ENCODE measurements at regions not wholly inside any gene's neighbourhood (a gene's known extent, or its start where the extent isn't known, plus 50 kb on each side); places are given as distances from the start of the nearest gene placed in this dataset.
A peak's percentile ranks its signal among the peaks of the same experiment; 100 is the strongest.

DNA sequence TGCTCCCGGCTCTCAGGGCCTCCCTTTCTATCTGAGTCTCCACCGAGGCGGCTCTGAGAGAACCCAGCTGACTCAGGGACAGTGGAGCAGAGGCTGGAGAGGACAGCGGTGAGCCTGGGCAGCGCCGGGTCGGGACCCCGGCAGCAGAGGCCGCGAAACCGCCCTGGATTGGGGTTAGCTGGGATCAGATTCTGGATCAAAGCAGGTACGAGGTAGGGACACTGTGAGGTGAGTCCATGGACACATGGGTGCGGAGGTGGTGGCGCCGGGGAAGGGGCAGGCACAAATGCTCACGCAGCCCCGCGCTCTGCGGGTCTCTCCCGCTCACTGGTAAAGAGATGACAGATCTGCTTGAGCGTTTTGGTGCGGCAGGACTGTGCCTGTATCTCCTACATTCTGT is 146.4 kb upstream of the GGTLC1 start:
- FAIRE-seq = no peak

DNA sequence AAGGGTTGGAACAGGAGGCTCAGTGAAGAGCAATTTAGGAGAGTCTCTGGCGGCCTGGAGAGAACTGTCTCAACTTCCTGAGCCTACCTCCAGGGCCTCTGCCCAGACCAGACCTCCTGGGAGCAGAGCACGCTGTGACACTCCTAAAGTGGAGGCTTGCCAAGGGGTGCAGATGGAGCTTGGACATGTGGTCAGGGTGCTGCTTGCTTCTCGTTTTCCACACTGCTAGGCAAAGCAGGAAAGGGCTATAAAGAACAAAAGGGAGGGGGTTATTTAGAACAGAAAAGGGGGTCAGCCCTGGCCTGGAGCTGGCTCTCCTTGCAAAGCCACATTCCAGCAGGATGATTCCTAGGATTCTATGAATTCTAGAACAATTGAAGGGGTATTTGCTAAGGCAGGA is 145.7 kb upstream of the GGTLC1 start:
- FAIRE-seq = no peak

DNA sequence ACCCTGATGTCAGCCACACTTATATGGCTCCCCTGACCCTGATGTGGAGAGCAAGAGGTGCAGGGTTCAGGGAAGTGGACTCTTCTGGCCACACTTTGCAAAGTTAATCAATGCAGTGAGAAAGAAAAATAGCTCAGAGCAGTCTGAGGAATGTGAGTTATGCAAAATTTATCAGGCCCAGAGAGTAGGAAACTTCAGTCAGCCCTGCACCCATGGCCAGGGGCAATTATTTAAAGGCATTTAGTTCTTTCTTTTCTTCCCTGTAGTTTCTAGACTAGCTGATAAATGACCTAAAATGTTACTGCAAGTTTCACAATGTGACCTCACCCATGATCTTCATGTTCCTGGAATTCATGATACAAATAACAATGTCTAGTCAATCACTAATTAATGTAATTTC is 143.7 kb upstream of the GGTLC1 start:
- FAIRE-seq = no peak

DNA sequence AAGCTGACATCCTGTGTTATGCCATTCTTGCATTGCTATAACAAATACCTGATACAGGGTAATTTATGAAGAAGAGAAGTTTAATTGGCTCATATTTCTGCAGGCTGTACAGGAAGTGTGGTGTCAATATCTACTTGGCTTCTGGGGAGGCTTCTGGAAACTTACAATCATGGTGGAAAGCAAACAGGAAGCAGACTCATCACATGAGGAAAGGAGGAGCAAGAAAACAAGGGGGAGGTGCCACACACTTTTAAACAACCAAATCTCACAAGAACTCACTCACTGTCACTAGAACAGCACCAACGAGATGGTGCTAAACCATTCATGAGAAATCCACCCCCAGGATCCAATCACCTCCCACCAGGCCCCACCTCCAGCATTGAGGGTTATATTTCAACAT is 143.1 kb upstream of the GGTLC1 start:
- FAIRE-seq = no peak

DNA sequence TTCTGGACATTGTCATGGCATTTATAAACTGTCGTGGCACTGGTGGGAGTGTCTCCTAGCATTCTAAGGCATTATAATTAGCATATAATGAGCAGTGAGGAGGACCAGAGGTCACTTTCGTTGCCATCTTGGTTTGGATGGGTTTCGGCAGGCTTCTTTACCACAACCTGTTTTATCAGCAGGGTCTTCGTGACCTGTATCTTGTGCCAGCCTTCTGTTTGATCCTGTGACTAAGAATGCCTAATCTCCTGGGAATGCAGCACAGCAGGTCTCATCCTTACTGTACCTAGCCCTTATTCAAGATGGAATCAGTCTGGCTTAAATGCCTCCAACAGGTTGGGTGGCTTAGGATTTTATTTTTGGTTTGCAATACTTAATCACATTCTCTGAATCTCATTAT is 142.7 kb upstream of the GGTLC1 start:
- no peak for FAIRE-seq

DNA sequence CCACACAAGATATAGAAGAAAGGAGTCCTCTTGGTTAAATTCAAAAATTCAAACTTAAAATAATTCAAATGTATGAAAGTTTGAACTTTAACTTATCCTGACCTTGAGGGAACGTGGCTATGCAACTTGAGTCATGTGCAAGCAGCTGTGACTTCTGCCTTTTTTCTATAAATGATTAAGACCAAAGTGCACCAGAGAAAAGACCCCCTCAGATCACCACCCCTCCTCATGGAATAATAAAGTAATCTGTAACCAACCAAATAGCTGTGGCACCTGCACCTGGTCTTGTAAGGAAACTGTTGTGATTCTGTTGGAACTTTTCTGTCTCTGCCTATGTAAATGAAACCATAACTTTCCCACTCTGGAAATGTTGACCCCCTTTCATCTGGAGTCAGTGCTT is 141.1 kb upstream of the GGTLC1 start:
- no peak for FAIRE-seq

DNA sequence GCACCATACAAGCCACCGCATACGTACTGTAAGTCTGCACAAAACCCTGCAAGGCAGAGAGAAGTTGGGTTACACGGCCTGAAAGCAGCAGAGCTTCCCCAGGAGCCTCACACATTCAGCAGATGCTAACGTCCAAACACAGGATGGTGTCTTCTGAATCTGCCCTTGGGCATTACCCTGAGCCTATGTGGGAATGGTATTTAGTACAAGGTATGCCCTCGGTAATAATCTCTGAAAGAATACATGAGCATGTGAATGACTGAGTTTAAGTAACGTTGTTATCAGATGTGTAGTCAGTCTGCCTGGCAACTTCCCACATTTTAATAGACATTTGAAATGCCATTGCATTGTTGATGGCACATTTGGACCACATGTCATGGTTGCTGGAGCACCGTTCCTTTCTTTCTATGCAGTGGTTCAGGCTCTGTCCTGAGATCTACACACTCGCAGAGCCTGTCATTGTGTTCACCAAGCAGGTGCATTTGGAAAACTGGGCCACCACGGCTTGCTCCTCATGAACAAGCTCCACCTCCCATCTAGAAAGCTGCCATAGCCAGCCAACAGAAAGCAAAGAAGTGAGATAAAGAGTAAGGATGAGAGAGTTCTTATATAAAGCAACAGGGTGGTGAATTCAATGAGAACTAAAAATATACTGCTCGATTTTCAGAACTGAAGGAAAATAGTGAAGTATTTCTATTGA is 136.5 kb upstream of the GGTLC1 start:
- no peak for FAIRE-seq

DNA sequence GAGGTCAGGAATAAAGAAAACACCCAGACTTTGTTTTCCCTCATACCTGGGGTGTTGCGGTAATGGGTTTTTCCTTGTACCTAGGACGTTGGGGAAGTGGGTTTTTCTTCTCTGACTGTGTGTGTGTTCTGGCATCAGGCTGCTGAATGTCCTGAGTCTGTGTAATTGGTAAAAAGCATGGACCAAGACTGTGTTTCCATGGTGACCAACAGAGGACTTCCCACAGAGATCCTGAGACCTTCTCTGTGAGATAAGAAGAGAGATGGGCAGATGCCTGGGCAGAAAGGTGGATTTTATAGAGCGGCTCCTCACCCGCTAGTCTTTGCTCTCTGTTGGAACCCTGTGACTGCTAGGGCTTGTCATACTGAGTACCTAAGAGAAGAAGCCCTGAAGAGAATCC is 135.4 kb upstream of the GGTLC1 start:
- no peak for FAIRE-seq

DNA sequence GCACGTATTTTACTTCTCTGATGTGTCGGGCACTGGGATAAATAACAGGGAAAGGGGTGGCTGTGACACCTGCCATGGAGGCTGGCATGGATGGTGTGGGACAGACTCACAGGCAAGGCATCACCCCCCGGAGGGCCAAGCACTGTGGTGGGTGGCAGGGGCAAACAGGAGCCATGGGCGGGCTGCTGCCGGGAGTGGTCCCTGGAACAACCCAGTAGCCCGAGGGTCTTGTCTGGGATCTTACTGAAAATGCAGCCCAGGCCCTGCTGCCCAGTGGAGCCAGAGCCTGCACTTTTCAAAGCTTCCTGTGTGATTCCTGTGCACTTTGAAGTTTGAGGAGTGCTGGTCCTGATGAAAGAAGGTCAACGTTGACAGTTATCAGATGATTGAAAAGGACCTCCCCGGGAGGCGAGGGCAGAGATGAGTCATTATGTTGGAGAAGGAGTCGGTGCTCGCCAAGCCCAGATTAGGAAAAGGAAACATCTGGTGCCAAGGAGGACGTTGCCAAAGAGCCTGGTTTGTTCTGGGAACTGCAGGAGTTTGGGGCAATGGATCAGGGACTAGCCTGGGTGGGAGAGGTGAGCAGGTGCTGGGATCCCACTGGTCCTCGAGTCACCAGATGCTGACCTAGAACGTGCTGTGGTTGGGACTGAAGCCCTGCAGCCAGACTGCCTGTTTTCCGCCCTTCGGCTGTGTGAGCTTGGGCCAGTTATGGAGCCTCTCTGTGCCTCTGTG is 130.0 kb upstream of the GGTLC1 start:
- FAIRE-seq = no peak

DNA sequence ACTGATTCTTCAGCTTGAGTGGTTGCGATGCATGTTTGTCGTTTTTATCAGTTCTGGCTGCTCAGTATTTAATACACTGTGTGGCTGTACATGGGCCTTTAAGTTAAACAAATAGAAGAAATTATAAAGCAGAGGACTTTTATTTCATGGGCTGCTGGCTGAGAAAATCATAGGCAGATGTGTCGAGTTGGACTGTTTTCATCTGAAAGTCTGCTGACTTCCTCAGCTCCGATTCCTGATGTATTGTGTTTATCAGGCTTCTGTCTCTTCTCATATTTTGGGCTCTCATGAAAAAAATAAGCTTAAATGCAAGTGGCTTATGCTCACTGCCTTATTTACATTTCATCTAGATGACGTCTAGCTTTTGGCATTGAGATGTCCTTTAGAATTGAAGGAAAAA is 129.5 kb upstream of the GGTLC1 start:
- FAIRE-seq = peak; percentile 67

DNA sequence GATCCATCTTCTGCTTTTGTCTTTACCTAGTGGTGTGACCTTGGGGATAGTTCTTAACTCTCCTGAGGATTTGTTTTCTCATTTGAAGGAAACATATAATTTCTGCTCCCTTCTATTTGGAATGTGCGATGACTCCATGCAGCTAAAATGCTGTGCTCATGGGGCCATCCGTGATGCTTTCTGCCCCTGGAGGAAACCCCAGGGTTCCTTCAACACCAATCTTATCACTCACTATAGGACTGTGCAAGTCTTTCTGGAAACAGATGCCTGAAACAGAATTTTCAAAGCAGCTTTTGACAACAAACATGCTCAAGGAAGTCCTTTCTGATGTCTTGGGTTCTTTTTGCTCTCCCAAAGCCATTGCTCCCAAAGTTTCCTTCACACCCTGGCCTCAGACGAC is 128.8 kb upstream of the GGTLC1 start:
- FAIRE-seq = no peak

DNA sequence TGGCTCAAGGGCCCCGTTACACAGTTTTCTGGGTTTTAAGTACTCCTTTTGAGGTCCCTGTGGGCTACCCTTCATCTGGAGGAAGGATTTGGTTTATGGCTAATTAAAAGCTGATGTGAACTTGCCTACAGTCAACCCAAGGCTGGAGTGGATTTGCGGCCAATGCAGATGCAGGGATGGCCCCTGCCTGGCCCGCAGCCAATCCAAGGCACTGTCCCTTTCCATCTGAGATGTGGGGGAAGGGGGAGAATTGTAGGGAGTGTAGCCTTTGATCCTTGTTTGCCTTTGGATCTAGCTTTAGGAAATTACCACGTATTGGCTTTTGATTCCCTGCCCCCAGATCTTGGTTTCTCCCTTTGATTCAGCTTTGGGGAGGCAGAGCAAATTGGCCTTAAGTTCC is 128.0 kb upstream of the GGTLC1 start:
- no peak for FAIRE-seq

DNA sequence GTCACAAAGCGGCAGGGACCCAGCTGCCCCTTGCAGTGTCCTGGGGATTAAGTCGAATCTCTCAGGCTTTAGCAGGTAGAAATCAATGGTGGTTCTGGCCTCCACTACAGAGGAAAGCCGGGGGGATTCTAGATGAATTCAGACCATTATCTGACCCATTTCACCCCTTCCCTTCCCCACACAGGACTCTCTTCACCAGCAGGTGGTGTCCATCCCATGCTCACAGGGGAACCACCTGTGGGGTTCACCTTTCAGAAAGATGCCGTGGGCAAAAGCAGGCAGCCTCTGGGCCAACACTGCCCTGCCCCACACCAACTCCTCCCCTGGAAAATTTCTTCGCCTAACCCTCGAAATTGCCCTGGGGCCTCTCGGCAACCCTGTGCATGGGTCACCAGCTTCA is 123.8 kb upstream of the GGTLC1 start:
- no peak for FAIRE-seq

DNA sequence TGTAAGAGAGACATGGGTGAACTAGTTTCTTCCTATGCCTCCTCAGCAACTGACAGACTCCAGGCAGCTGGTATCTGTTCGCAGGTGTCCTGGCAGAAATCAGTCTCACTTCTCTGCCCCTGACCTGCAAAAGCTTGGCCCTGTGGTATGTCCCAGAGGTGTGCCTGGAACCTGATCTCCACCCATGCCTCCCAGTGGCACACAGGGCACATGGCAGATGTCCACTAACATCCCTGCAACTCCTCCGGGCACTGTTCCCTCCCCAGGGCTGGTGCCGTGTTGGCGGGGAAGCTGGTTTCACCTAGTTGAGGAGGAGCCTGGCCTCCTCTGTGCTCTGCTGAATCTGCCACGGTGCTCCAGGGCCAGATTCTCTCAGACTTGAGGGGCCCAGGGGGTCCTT is 123.3 kb upstream of the GGTLC1 start:
- FAIRE-seq = no peak

DNA sequence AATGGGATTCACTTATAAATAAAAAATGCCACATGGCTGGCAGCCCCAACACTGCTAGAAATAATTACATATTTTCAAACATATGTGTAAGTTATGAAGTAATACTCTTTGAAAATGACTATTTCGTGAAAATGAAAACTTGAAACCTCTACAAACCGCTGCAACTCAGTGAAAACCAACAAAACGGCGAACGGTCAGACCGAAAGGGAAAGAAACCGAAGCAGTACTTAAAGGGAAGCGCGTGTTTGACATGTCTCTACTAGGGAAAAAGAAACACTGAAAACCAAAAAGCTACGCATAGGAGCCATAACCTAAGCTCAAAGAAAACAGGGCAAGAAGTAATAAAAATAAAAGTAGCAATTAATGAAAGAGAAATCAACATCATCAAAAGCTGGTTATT is 121.0 kb upstream of the GGTLC1 start:
- FAIRE-seq = no peak

DNA sequence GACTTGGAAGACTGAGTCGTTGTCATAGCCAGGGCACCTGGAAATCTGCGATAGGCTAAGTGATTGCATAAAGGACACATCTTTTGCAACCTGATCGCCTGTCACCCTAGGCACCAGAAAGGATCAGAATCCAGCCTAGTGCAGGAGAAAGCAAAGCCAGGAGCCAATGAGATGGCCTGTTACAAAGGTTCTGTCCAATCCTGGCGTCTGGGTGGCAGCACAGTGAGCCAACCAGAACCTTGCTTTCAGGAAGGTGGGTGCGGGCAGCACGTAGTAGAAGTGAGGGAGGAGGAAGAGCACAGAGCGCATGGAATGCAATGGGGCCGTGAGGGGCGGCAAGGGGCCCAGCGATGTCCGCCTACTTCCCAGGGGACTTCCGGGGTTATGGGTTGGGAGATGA is 120.4 kb upstream of the GGTLC1 start:
- no peak for FAIRE-seq

DNA sequence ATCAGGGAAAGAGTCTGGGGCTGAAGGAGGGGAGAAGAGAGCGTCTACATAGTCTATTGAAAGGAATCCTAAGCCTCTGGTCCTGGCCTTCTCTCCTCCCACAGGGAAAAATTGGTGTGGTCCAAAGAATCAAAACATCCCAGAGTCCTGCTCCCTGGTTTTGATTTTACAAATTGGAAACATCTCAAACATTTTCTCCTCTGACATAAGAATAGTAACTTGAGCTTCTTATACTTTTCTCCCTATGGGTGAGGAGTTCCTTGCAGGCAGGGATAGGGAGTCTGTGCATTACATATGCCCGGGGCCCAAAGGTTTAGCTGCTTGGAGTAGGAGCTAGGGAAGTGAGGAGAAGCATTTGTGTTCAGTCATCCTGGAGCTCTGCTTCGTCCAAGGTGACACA is 120.0 kb upstream of the GGTLC1 start:
- FAIRE-seq = no peak

DNA sequence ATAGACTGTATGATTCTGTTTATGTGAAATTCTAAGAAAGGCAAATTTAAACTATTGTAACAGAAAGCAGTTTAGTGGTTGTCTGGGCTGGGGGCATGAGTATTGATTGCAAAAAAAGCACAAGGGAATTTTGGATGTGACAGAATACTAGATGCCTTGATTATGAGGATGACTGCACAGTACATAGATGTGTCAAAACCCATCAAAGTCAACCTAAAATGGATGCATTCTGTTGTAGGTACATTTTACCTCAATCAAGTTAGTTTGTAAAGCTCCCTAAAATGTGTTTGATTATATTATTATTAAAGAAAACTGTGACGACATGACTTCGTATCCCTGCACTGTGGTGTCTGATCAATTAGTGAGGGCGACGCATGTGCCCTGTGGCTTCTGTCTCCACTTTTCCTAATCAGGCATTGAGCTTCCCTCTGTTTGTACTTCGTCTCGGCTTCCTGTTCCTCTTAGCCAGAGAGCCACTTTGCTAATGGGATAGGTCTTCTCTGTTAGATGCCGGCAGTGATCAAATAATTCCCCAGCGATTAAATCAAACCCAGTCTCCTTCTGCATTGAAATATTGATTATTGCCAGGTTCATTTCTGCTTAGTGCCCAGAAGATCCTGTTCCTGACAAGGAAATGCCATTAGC is 118.3 kb upstream of the GGTLC1 start:
- no peak for FAIRE-seq

DNA sequence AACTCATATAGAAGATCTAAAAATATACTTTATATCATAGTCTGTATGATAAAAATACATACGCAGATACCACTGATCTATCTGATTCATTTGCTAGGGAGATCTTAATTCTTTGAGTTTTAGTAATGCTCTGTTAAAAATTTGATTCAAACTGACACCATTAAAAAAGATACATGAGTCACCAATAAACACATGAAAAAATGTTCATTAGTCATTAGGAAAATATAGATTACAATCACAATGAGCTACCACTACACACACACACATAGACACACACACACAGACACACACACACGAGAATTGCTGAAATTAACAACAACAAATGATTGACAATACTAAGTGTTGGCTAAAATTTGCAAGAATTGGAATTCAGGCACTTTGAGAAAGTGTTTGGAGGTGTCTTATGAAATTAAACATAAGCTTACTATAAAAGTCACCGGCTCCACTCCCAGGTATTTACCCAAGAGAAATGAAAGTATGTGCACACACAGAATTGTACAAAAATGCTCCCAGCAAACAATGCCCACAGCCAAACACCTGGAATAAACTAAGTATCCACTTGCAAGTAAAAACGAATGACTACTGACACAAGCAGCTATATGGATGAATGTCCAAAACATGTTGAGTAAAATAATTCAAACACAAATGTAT is 117.7 kb upstream of the GGTLC1 start:
- no peak for FAIRE-seq

DNA sequence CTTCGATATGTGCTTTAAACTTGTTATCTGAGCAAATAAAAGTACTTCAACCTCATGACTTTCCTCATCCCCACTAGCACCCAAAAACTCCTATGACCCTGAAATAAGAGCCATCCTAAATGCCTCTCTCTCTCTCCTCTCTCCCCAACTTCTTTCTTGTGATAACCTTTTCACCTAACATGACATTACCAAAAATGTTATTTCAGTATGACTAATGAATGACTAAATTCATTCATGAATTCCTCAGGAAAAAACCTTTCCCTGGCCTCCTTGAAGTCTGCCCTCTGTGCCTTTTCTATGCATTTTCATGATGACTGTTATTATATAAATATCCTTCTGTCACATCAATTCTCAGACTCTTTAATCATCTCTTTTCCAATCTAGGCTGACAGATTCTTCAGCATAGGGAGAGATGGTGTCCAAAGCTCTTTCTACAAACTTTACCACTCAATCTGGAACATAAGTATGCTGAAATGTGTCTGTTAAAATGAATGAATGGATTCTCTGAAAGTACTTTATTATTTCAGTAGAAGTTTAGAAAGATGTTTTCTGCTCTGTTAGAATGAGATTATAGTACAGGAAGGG is 114.3 kb upstream of the GGTLC1 start:
- no peak for FAIRE-seq

DNA sequence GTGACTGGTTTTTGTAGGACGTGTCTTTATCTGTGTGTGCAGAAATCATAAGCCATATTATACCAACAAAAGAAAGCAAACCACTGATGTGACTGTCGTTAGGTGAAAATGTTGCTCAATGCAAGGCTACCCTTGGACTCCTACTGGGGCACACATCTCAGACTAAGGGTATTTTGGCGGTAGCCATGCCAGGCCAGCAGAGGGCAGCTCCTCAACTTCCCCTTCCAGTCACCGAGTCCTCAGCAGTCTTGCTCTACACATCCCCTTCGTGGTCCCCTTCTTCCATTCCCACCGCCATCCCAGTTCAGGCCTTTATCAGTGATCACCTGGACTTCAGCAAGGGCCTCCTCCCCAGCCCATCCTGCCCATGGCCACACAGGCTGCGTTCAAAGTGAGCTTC is 113.7 kb upstream of the GGTLC1 start:
- FAIRE-seq = no peak

DNA sequence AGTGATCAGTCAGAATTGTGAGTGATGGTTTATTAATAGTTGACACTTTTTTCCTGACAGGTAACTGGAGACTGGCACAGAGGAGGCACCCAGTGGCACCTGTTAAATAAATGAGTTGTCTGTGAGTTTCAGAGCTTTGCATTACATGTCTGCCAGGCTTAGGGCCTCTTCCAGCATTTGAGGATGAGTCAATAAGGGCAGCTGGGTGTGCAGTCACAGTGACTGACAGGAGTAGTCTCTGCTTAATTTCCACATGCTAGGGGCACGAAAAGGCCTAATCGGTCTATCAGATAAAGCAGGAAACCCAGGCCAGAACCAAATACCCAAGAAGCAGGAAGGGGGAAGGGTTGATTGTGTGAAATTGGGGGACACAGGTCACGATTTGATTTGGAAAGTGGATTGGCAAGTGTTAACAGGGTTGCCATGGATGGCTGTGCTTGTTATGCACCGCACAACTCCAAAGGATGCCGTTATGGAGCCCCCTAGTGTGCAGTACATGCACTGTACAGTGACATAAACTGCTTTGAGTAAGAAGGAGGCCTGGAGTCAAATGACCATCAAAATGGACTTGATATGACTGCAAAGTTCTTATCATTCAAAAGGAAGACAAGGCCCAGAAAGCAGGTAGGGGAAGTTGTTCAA is 111.9 kb upstream of the GGTLC1 start:
- FAIRE-seq = no peak

DNA sequence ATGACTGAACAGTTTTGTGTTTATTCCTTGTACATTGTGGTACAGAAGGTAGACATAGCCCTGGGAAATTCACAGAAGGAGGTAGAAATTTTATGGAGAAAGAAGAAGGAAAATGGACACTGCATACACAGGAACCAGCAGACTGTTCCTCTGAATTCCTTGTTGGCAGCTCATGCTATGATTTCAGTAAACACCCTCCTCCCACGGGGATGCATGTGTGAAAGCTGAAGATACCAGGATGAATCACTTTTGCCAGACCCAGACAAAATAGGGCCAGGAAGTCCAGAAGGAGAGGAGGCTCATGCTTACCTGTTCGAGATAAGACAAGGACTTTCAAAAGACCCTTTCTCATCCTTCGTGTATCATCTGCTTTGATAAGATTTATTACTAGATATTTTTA is 110.3 kb upstream of the GGTLC1 start:
- no peak for FAIRE-seq

Measured in endometrium (tissue), 2 donors.